ENCODE measurements at regions not wholly inside any gene's neighbourhood (a gene's known extent, or its start where the extent isn't known, plus 50 kb on each side); places are given as distances from the start of the nearest gene placed in this dataset.

DNA sequence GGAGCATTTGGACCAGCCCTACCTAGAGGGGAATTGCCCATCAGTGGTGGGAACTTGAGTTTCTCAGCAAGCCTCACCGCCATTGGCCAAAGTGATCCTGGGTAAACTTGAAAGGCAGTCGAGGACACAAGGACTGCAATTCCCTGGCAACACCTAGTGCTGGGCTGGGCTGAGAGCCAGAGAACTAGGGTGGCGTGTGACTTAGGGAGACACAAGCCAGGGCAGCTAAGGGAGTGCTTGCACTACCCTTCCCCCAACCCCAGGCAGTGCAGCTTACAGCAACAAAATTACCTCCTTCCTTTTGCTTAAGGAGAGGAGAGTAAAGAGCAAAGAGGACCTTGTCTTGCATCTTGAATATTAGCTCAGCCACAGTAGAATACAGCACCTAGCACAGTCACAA, 176.9 kb upstream of the PRMT6 start:
- H2BK5ac ChIP-seq (ENCODE audit: low read length), result no peak overlapping the region
- H3K36me3 ChIP-seq (replicated peaks in 1 of 2; ENCODE audit: control insufficient read depth in 2 of 2, insufficient read depth in 2 of 2, low read length in 2 of 2), result no peaks in the 10 kb centered on the region
- H3K14ac ChIP-seq (ENCODE audit: low read length), result no peak overlapping the region
- H3K27ac ChIP-seq (replicated peaks; ENCODE audit: low read length), result no peak overlapping the region
- H3K27me3 ChIP-seq (ENCODE audit: control insufficient read depth in 3 of 3, insufficient read depth in 3 of 3, low read depth in 1 of 3, low read length in 3 of 3), result no peaks in the 10 kb centered on the region
- no peak overlapping the region for H3K4ac ChIP-seq (ENCODE audit: low read length)
- H3K4me2 ChIP-seq (ENCODE audit: insufficient read depth, low read length, poor library complexity, severe bottlenecking), result no peak overlapping the region
- no CpG with 5 or more reads among the region's 3 CpGs for WGBS, 2 donors (ENCODE audit: extremely low coverage in 2 of 2, insufficient read length in 2 of 2, insufficient replicate concordance in 1 of 2)
- H3K18ac ChIP-seq (ENCODE audit: low read length), result no peak overlapping the region
- H3K23ac ChIP-seq (ENCODE audit: low read depth, low read length, poor library complexity), result no peak overlapping the region
- H4K8ac ChIP-seq (ENCODE audit: low read depth, low read length), result no peak overlapping the region
- no peak overlapping the region for H2BK120ac ChIP-seq (ENCODE audit: low read depth, low read length)
- H3K79me1 ChIP-seq (ENCODE audit: low read depth, low read length), result no peaks in the 10 kb centered on the region
- no peaks in the 10 kb centered on the region for H3K9me3 ChIP-seq (replicated peaks in 1 of 2; ENCODE audit: control insufficient read depth in 2 of 2, insufficient read depth in 1 of 2, low read depth in 1 of 2, low read length in 2 of 2)
- no peaks in the 10 kb centered on the region for H3K4me1 ChIP-seq (ENCODE audit: control insufficient read depth in 2 of 2, insufficient read depth in 1 of 2, low read depth in 1 of 2, low read length in 2 of 2)
- no peak overlapping the region for H4K91ac ChIP-seq (ENCODE audit: low read depth, low read length, poor library complexity)
- H3K9ac ChIP-seq (ENCODE audit: low read depth, low read length, poor library complexity), result no peak overlapping the region
- DNase-seq (ENCODE audit: low spot score), result no peak
- no peak overlapping the region for H2BK15ac ChIP-seq (ENCODE audit: low read length)
- H3K4me3 ChIP-seq (ENCODE audit: low read length in 2 of 2), result no peak overlapping the region
- no peak overlapping the region for H2BK12ac ChIP-seq (ENCODE audit: low read length)
- no peak overlapping the region for H2AK5ac ChIP-seq (ENCODE audit: low read depth, low read length)
- H2AFZ ChIP-seq (ENCODE audit: low read length), result no peak overlapping the region

DNA sequence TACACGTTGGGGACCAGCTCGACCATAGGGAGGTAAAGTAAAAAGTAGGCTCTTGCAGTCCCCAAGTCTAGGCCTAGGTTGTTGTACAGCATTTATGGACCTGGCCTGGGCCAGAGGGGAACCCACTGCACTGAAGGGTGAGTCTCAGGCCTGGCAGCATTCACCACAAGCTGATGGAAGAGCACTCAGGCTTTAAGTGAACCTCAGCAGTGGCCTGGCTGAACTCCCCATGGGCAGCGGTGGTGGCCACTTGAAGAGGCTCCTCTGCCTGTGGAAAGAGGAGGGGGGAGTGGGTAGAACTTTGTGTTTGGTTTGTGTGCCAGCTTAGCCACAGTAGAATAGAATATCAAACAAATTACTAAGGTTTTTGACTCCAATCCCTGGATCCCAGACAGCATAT, 176.2 kb upstream of the PRMT6 start:
- H4K91ac ChIP-seq (ENCODE audit: low read depth, low read length, poor library complexity), result no peak overlapping the region
- no CpG with 5 or more reads among the region's 3 CpGs for WGBS, 2 donors (ENCODE audit: extremely low coverage in 2 of 2, insufficient read length in 2 of 2, insufficient replicate concordance in 1 of 2)

DNA sequence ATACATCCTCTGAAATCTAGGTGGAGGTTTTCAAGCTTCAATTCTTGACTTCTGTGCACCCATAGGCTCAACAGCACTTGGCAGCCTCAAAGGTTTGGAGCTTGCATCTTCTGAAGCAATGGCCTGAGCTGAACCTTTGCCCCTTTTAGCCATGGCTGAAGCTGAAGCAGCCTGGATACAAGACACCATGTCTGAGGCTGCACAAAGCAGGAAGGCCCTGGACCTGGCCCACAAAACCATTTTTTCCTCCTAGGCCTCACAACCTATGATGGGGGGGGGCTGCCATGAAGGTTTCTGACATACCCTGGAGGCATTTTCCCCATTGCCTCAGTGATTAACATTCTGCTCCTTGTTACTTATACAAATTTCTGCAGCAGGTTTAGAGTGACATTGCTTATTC, 173.3 kb upstream of the PRMT6 start:
- DNase-seq (ENCODE audit: low spot score), result no peak
- H3K9ac ChIP-seq (ENCODE audit: low read depth, low read length, poor library complexity), result no peak overlapping the region
- no peak overlapping the region for H3K27ac ChIP-seq (replicated peaks; ENCODE audit: low read length)
- H2BK15ac ChIP-seq (ENCODE audit: low read length), result no peak overlapping the region
- no peak overlapping the region for H4K91ac ChIP-seq (ENCODE audit: low read depth, low read length, poor library complexity)
- no peak overlapping the region for H2AFZ ChIP-seq (ENCODE audit: low read length)
- H2BK5ac ChIP-seq (ENCODE audit: low read length), result no peak overlapping the region
- H3K4me1 ChIP-seq (ENCODE audit: control insufficient read depth in 2 of 2, insufficient read depth in 1 of 2, low read depth in 1 of 2, low read length in 2 of 2), result no peaks in the 10 kb centered on the region
- no peak overlapping the region for H3K14ac ChIP-seq (ENCODE audit: low read length)
- no peaks in the 10 kb centered on the region for H3K27me3 ChIP-seq (ENCODE audit: control insufficient read depth in 3 of 3, insufficient read depth in 3 of 3, low read depth in 1 of 3, low read length in 3 of 3)
- H4K8ac ChIP-seq (ENCODE audit: low read depth, low read length), result no peak overlapping the region
- H3K4me2 ChIP-seq (ENCODE audit: insufficient read depth, low read length, poor library complexity, severe bottlenecking), result no peak overlapping the region
- no peaks in the 10 kb centered on the region for H3K9me3 ChIP-seq (replicated peaks in 1 of 2; ENCODE audit: control insufficient read depth in 2 of 2, insufficient read depth in 1 of 2, low read depth in 1 of 2, low read length in 2 of 2)
- H3K4me3 ChIP-seq (ENCODE audit: low read length in 2 of 2), result no peak overlapping the region
- H3K79me1 ChIP-seq (ENCODE audit: low read depth, low read length), result no peaks in the 10 kb centered on the region
- no peak overlapping the region for H3K23ac ChIP-seq (ENCODE audit: low read depth, low read length, poor library complexity)
- H2BK120ac ChIP-seq (ENCODE audit: low read depth, low read length), result no peak overlapping the region
- no peaks in the 10 kb centered on the region for H3K36me3 ChIP-seq (replicated peaks in 1 of 2; ENCODE audit: control insufficient read depth in 2 of 2, insufficient read depth in 2 of 2, low read length in 2 of 2)
- no peak overlapping the region for H3K18ac ChIP-seq (ENCODE audit: low read length)
- H3K4ac ChIP-seq (ENCODE audit: low read length), result no peak overlapping the region
- H2BK12ac ChIP-seq (ENCODE audit: low read length), result no peak overlapping the region
- no peak overlapping the region for H2AK5ac ChIP-seq (ENCODE audit: low read depth, low read length)

More for the DNA sequence above, 176.2 kb upstream of the PRMT6 start:
- Histone ChIP-seq H3K4me1 (ENCODE audit: control insufficient read depth in 2 of 2, insufficient read depth in 1 of 2, low read depth in 1 of 2, low read length in 2 of 2) (no peaks in the 10 kb centered on the region), H2BK15ac (ENCODE audit: low read length) (no peak overlapping the region), H4K8ac (ENCODE audit: low read depth, low read length) (no peak overlapping the region), H3K36me3 (replicated peaks in 1 of 2; ENCODE audit: control insufficient read depth in 2 of 2, insufficient read depth in 2 of 2, low read length in 2 of 2) (no peaks in the 10 kb centered on the region), H2AFZ (ENCODE audit: low read length) (no peak overlapping the region), H3K14ac (ENCODE audit: low read length) (no peak overlapping the region), H3K4me3 (ENCODE audit: low read length in 2 of 2) (no peak overlapping the region), H3K23ac (ENCODE audit: low read depth, low read length, poor library complexity) (no peak overlapping the region), H3K9ac (ENCODE audit: low read depth, low read length, poor library complexity) (no peak overlapping the region), H2BK5ac (ENCODE audit: low read length) (no peak overlapping the region), H2AK5ac (ENCODE audit: low read depth, low read length) (no peak overlapping the region), H3K79me1 (ENCODE audit: low read depth, low read length) (no peaks in the 10 kb centered on the region), H3K27me3 (ENCODE audit: control insufficient read depth in 3 of 3, insufficient read depth in 3 of 3, low read depth in 1 of 3, low read length in 3 of 3) (no peaks in the 10 kb centered on the region), H2BK12ac (ENCODE audit: low read length) (no peak overlapping the region), H3K18ac (ENCODE audit: low read length) (no peak overlapping the region), H3K4ac (ENCODE audit: low read length) (no peak overlapping the region), H3K4me2 (ENCODE audit: insufficient read depth, low read length, poor library complexity, severe bottlenecking) (no peak overlapping the region), H2BK120ac (ENCODE audit: low read depth, low read length) (no peak overlapping the region), H3K27ac (replicated peaks; ENCODE audit: low read length) (no peak overlapping the region), H3K9me3 (replicated peaks in 1 of 2; ENCODE audit: control insufficient read depth in 2 of 2, insufficient read depth in 1 of 2, low read depth in 1 of 2, low read length in 2 of 2) (no peaks in the 10 kb centered on the region)
- no peak for DNase-seq (ENCODE audit: low spot score)

DNA sequence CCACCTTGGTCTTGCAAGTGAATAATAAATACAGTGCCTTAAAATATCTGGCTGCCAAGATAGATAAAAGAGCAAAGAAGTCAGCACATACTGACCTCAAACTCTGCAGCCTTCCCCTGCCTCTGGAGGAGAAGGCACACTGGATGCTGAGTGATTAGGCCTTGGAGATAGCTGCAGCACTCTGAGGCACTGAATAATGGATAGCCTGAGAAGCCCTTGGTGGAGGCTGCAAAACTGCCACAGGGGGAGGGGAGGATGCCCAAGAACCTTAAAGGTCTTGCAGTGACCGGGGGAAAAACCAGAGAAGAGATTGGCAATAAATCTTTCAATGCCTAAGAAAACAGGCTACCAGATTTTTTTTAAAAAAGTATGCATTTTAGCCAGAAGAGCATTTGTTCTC, 167.4 kb upstream of the PRMT6 start:
- no peak overlapping the region for H2BK15ac ChIP-seq (ENCODE audit: low read length)
- no peak overlapping the region for H3K4me3 ChIP-seq (ENCODE audit: low read length in 2 of 2)
- no peak overlapping the region for H3K4me2 ChIP-seq (ENCODE audit: insufficient read depth, low read length, poor library complexity, severe bottlenecking)
- no peak for DNase-seq (ENCODE audit: low spot score)
- H3K9me3 ChIP-seq (replicated peaks in 1 of 2; ENCODE audit: control insufficient read depth in 2 of 2, insufficient read depth in 1 of 2, low read depth in 1 of 2, low read length in 2 of 2), result no peaks in the 10 kb centered on the region
- H2AK5ac ChIP-seq (ENCODE audit: low read depth, low read length), result no peak overlapping the region
- no peak overlapping the region for H4K91ac ChIP-seq (ENCODE audit: low read depth, low read length, poor library complexity)
- no peak overlapping the region for H3K4ac ChIP-seq (ENCODE audit: low read length)
- no peak overlapping the region for H3K9ac ChIP-seq (ENCODE audit: low read depth, low read length, poor library complexity)
- H2BK5ac ChIP-seq (ENCODE audit: low read length), result no peak overlapping the region
- no peak overlapping the region for H2BK120ac ChIP-seq (ENCODE audit: low read depth, low read length)
- no peak overlapping the region for H3K27ac ChIP-seq (replicated peaks; ENCODE audit: low read length)
- no peaks in the 10 kb centered on the region for H3K79me1 ChIP-seq (ENCODE audit: low read depth, low read length)
- no CpG with 5 or more reads among the region's 1 CpG for WGBS, 2 donors (ENCODE audit: extremely low coverage in 2 of 2, insufficient read length in 2 of 2, insufficient replicate concordance in 1 of 2)
- H3K4me1 ChIP-seq (ENCODE audit: control insufficient read depth in 2 of 2, insufficient read depth in 1 of 2, low read depth in 1 of 2, low read length in 2 of 2), result no peaks in the 10 kb centered on the region
- no peak overlapping the region for H2BK12ac ChIP-seq (ENCODE audit: low read length)
- no peaks in the 10 kb centered on the region for H3K27me3 ChIP-seq (ENCODE audit: control insufficient read depth in 3 of 3, insufficient read depth in 3 of 3, low read depth in 1 of 3, low read length in 3 of 3)
- no peak overlapping the region for H3K18ac ChIP-seq (ENCODE audit: low read length)
- no peak overlapping the region for H4K8ac ChIP-seq (ENCODE audit: low read depth, low read length)
- no peak overlapping the region for H3K14ac ChIP-seq (ENCODE audit: low read length)
- H3K23ac ChIP-seq (ENCODE audit: low read depth, low read length, poor library complexity), result no peak overlapping the region
- H2AFZ ChIP-seq (ENCODE audit: low read length), result no peak overlapping the region
- no peaks in the 10 kb centered on the region for H3K36me3 ChIP-seq (replicated peaks in 1 of 2; ENCODE audit: control insufficient read depth in 2 of 2, insufficient read depth in 2 of 2, low read length in 2 of 2)
